Liver (tissue), 8 donors: ENCODE measurements at regions not wholly inside any gene's neighbourhood (a gene's known extent, or its start where the extent isn't known, plus 50 kb on each side); places are given as distances from the start of the nearest gene placed in this dataset.

ENCODE experiments used
- DNase-seq: peaks from one replicate; pipeline ENCODE4 v3.0.0-alpha.2; 2017; ENCODE audit warnings: low spot score
- H3K27ac ChIP-seq, 2 donors: one replicate each; pipeline ENCODE4 v1.7.0; 2013; ENCODE audit warnings: inconsistent platforms in 2 of 2, low read length in 2 of 2, control low read depth in 1 of 2, low read depth in 1 of 2, mild to moderate bottlenecking in 1 of 2
- H3K27me3 ChIP-seq, 4 donors: one replicate each; pipeline versions ENCODE4 v1.6.1 to v1.7.0; 2013; ENCODE audit warnings: low read length in 3 of 4, inconsistent platforms in 1 of 4, mild to moderate bottlenecking in 1 of 4, moderate library complexity in 1 of 4; ENCODE audit not compliant: control insufficient read depth in 4 of 4, insufficient read depth in 4 of 4
- H3K36me3 ChIP-seq, 4 donors: one replicate each; pipeline versions ENCODE4 v1.6.1 to v1.7.0; 2013; ENCODE audit warnings: low read length in 3 of 4, mild to moderate bottlenecking in 3 of 4, low read depth in 1 of 4, moderate library complexity in 1 of 4; ENCODE audit not compliant: control insufficient read depth in 4 of 4, insufficient read depth in 3 of 4
- H3K4me1 ChIP-seq, 4 donors: one replicate each; pipeline versions ENCODE4 v1.6.1 to v1.7.0; 2013; ENCODE audit warnings: low read length in 3 of 4, mild to moderate bottlenecking in 3 of 4, moderate library complexity in 1 of 4; ENCODE audit not compliant: control insufficient read depth in 4 of 4, insufficient read depth in 4 of 4
- H3K4me3 ChIP-seq, 3 donors: one replicate each; pipeline versions ENCODE4 v1.6.1 to v1.7.0; 2013; ENCODE audit warnings: low read length in 3 of 3, control low read depth in 1 of 3, low read depth in 1 of 3, mild to moderate bottlenecking in 1 of 3
- H3K9ac ChIP-seq, 2 donors: one replicate each; pipeline ENCODE4 v1.7.0; 2013; ENCODE audit warnings: low read length in 2 of 2, mild to moderate bottlenecking in 2 of 2, moderate library complexity in 2 of 2, control low read depth in 1 of 2, low read depth in 1 of 2
- H3K9me3 ChIP-seq, 4 donors: one replicate each; pipeline versions ENCODE4 v1.6.1 to v1.7.0; 2013; ENCODE audit warnings: low read length in 3 of 4; ENCODE audit not compliant: control insufficient read depth in 4 of 4
- ATF3 ChIP-seq: IDR thresholded peaks from 2 replicates; pipeline ENCODE4 v1.6.1; 2016; ENCODE audit warnings: antibody characterized with exemption
- CTCF ChIP-seq: fragments of 150-350 bp; IDR thresholded peaks from 2 replicates; pipeline ENCODE4 v1.5.1; 2017; ENCODE audit warnings: improper control_type of control experiment, low read depth, low read length; ENCODE audit not compliant: missing input control
- EGR1 ChIP-seq, 2 donors: IDR thresholded peaks; 2 replicates each; pipeline ENCODE4 v1.6.1; 2016 to 2018; ENCODE audit warnings: antibody characterized with exemption in 2 of 2, low read depth in 2 of 2
- FOXA1 ChIP-seq: IDR thresholded peaks from 2 replicates; pipeline ENCODE4 v1.6.1; 2016; ENCODE audit warnings: antibody characterized with exemption
- GABPA ChIP-seq, 2 donors: IDR thresholded peaks in 1 of 2; conservative IDR thresholded peaks in 1 of 2; 2 replicates each; pipeline ENCODE4 v1.6.1; 2016; ENCODE audit warnings: antibody characterized with exemption in 2 of 2, mild to moderate bottlenecking in 1 of 2, moderate library complexity in 1 of 2
- HNF4G ChIP-seq: IDR thresholded peaks from 2 replicates; pipeline ENCODE4 v1.6.1; 2016; ENCODE audit warnings: antibody characterized with exemption
- JUND ChIP-seq, 2 donors: IDR thresholded peaks; 2 replicates each; pipeline ENCODE4 v1.6.1; 2016; ENCODE audit warnings: antibody characterized with exemption in 2 of 2
- MAX ChIP-seq: IDR thresholded peaks from 2 replicates; pipeline ENCODE4 v1.6.1; 2016; ENCODE audit warnings: antibody characterized with exemption
- NR2F2 ChIP-seq: IDR thresholded peaks from 2 replicates; pipeline ENCODE4 v1.6.1; 2016; ENCODE audit warnings: antibody characterized with exemption
- RAD21 ChIP-seq, 2 donors: IDR thresholded peaks; 2 replicates each; pipeline ENCODE4 v1.6.1; 2016; ENCODE audit warnings: antibody characterized with exemption in 2 of 2, mild to moderate bottlenecking in 2 of 2
- RXRA ChIP-seq, 2 donors: IDR thresholded peaks; 2 replicates each; pipeline ENCODE4 v1.6.1; 2017 to 2018; ENCODE audit warnings: antibody characterized with exemption in 2 of 2, mild to moderate bottlenecking in 1 of 2
- SP1 ChIP-seq: IDR thresholded peaks from 2 replicates; pipeline ENCODE4 v1.6.1; 2018; ENCODE audit warnings: antibody characterized with exemption, mild to moderate bottlenecking
- TAF1 ChIP-seq: conservative IDR thresholded peaks from 2 replicates; pipeline ENCODE4 v1.6.1; 2016; ENCODE audit warnings: antibody characterized with exemption, mild to moderate bottlenecking
- YY1 ChIP-seq: IDR thresholded peaks from 2 replicates; pipeline ENCODE4 v1.6.1; 2016; ENCODE audit warnings: antibody characterized with exemption, mild to moderate bottlenecking
- WGBS: extraction: QIAGEN DNeasy Blood & Tissue Kit; methylation state at CpG from one replicate; pipeline ENCODE4 v1.1.7; 2013; 5-methylcytosine and 5-hydroxymethylcytosine counted together
- TF ChIP-seq, protein P1 (sequence below): IDR thresholded peaks from 2 replicates; pipeline ENCODE4 v1.6.1; 2016; ENCODE audit warnings: antibody characterized with exemption
- TF ChIP-seq, protein P2 (sequence below): IDR thresholded peaks from 2 replicates; pipeline ENCODE4 v1.6.1; 2016; ENCODE audit warnings: antibody characterized with exemption, mild to moderate bottlenecking
- donor health status: healthy.
- donor health status: healthy.
- donor health status: healthy.
- donor health status: healthy.
- donor health status: healthy.

- no peak for TF ChIP-seq ATF3
- no peak for TF ChIP-seq YY1
- TF ChIP-seq TAF1 = no peak
- no peak for TF ChIP-seq MAX
- TF ChIP-seq NR2F2 = no peak
- no peak for TF ChIP-seq JUND (IDR thresholded peaks at IDR 0.05)
- no peak for TF ChIP-seq RAD21 (IDR thresholded peaks at IDR 0.05)
- no peak for TF ChIP-seq EGR1 (IDR thresholded peaks at IDR 0.05; ENCODE audit: low read depth in 2 of 2)
- no peak for TF ChIP-seq RXRA (IDR thresholded peaks at IDR 0.05)
- TF ChIP-seq SP1 = no peak
- TF ChIP-seq GABPA (IDR thresholded peaks at IDR 0.05 in 1 of 2, conservative IDR thresholded peaks at IDR 0.05 in 1 of 2) = no peak
- no peak for TF ChIP-seq FOXA1
- H3K27ac ChIP-seq = no peak overlapping the region
- no peak overlapping the region for H3K4me3 ChIP-seq
- DNase-seq = no peak
- peaks cover 0 to 4% (median 3%) of the 10 kb centered on the region in 4 donors for H3K9me3 ChIP-seq
- 77% methylated on average over 2 of the region's 2 CpGs for WGBS
- no peaks in the 10 kb centered on the region for H3K27me3 ChIP-seq
- H3K36me3 ChIP-seq = no peaks in the 10 kb centered on the region
- H3K9ac ChIP-seq = no peak overlapping the region
- H3K4me1 ChIP-seq = no peaks in the 10 kb centered on the region
These were observed 1003.5 kb downstream of the TSN start for GRCh38 chr2:122758967-122759366.

- Histone ChIP-seq H3K4me3 (no peak overlapping the region), H3K9ac (no peak overlapping the region), H3K4me1 (no peaks in the 10 kb centered on the region), H3K27ac (no peak overlapping the region), H3K36me3 (no peaks in the 10 kb centered on the region), H3K27me3 (no peaks in the 10 kb centered on the region), H3K9me3 (peaks cover 2 to 4% (median 3%) of the 10 kb centered on the region in 4 donors)
- WGBS = 56% methylated on average over 3 of the region's 3 CpGs
- TF ChIP-seq, protein P1, sequence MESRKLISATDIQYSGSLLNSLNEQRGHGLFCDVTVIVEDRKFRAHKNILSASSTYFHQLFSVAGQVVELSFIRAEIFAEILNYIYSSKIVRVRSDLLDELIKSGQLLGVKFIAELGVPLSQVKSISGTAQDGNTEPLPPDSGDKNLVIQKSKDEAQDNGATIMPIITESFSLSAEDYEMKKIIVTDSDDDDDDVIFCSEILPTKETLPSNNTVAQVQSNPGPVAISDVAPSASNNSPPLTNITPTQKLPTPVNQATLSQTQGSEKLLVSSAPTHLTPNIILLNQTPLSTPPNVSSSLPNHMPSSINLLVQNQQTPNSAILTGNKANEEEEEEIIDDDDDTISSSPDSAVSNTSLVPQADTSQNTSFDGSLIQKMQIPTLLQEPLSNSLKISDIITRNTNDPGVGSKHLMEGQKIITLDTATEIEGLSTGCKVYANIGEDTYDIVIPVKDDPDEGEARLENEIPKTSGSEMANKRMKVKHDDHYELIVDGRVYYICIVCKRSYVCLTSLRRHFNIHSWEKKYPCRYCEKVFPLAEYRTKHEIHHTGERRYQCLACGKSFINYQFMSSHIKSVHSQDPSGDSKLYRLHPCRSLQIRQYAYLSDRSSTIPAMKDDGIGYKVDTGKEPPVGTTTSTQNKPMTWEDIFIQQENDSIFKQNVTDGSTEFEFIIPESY = no peak
- TF ChIP-seq FOXA1 (no peak), ATF3 (no peak), NR2F2 (no peak), CTCF (no peak), MAX (no peak), HNF4G (no peak), RAD21 (IDR thresholded peaks at IDR 0.05) (no peak)
- TF ChIP-seq, protein P2, sequence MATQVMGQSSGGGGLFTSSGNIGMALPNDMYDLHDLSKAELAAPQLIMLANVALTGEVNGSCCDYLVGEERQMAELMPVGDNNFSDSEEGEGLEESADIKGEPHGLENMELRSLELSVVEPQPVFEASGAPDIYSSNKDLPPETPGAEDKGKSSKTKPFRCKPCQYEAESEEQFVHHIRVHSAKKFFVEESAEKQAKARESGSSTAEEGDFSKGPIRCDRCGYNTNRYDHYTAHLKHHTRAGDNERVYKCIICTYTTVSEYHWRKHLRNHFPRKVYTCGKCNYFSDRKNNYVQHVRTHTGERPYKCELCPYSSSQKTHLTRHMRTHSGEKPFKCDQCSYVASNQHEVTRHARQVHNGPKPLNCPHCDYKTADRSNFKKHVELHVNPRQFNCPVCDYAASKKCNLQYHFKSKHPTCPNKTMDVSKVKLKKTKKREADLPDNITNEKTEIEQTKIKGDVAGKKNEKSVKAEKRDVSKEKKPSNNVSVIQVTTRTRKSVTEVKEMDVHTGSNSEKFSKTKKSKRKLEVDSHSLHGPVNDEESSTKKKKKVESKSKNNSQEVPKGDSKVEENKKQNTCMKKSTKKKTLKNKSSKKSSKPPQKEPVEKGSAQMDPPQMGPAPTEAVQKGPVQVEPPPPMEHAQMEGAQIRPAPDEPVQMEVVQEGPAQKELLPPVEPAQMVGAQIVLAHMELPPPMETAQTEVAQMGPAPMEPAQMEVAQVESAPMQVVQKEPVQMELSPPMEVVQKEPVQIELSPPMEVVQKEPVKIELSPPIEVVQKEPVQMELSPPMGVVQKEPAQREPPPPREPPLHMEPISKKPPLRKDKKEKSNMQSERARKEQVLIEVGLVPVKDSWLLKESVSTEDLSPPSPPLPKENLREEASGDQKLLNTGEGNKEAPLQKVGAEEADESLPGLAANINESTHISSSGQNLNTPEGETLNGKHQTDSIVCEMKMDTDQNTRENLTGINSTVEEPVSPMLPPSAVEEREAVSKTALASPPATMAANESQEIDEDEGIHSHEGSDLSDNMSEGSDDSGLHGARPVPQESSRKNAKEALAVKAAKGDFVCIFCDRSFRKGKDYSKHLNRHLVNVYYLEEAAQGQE = no peak
- DNase-seq = no peak
These were observed 1008.6 kb downstream of the TSN start for GRCh38 chr2:122764014-122764413.
